Esophagus squamous epithelium (tissue), 4 donors: ENCODE measurements at regions not wholly inside any gene's neighbourhood (a gene's known extent, or its start where the extent isn't known, plus 50 kb on each side); places are given as distances from the start of the nearest gene placed in this dataset.

Experiments
- POLR2A ChIP-seq, 4 donors: fragments of 450-650 bp; IDR thresholded peaks; one replicate each; pipeline ENCODE4 v1.6.1; 2017; ENCODE audit warnings: antibody characterized with exemption in 4 of 4, mild to moderate bottlenecking in 4 of 4, moderate library complexity in 3 of 4
- TF ChIP-seq, protein P1 (sequence below), 6 experiments: fragments of 450-650 bp in 4 of 6; fragments of 200-600 bp in 2 of 6; sonication (generic) in 2 of 6; IDR thresholded peaks; one replicate each; pipeline ENCODE4 v1.5.1; 2016 to 2019; ENCODE audit warnings: antibody characterized with exemption in 6 of 6, mild to moderate bottlenecking in 4 of 6, moderate library complexity in 4 of 6

DNA sequence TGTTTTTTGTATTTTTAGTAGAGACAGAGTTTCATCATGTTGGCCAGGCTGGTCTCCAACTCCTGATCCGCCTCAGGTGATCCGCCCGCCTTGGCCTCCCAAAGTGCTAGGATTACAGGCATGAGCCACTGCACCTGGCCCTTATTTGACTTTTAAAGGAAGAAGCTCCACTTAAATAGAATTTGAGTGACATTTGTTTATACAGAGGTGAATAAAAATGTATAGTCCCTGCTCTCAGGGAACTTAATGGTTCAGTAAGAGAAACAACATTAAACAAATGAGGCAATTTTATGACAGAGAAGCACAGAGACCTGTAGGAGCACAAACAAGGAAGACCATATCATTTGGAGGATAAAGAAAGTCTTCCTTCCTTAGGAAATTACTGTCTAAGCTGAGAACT is 65.7 kb downstream of the C9orf152 start:
- TF ChIP-seq, protein P1, sequence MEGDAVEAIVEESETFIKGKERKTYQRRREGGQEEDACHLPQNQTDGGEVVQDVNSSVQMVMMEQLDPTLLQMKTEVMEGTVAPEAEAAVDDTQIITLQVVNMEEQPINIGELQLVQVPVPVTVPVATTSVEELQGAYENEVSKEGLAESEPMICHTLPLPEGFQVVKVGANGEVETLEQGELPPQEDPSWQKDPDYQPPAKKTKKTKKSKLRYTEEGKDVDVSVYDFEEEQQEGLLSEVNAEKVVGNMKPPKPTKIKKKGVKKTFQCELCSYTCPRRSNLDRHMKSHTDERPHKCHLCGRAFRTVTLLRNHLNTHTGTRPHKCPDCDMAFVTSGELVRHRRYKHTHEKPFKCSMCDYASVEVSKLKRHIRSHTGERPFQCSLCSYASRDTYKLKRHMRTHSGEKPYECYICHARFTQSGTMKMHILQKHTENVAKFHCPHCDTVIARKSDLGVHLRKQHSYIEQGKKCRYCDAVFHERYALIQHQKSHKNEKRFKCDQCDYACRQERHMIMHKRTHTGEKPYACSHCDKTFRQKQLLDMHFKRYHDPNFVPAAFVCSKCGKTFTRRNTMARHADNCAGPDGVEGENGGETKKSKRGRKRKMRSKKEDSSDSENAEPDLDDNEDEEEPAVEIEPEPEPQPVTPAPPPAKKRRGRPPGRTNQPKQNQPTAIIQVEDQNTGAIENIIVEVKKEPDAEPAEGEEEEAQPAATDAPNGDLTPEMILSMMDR (IDR thresholded peaks at IDR 0.05) = no peak
- no peak for TF ChIP-seq POLR2A (IDR thresholded peaks at IDR 0.05)
